ENCODE measurements at regions not wholly inside any gene's neighbourhood (a gene's known extent, or its start where the extent isn't known, plus 50 kb on each side); places are given as distances from the start of the nearest gene placed in this dataset.
"Not testable (repeated sequence)": the region's sequence is repeated elsewhere in the genome, so short reads cannot be mapped to it uniquely, and the experiment has no call there.

- no peak for DNase-seq (ENCODE audit: low spot score)
Measured at GRCh38 chr2:120628248-120628647, 107.4 kb upstream of the GLI2 start.

- DNase-seq (ENCODE audit: low spot score): no peak
Measured at GRCh38 chr2:120629241-120629895, 106.3 kb upstream of the GLI2 start.

- no peak for DNase-seq (ENCODE audit: low spot score)
Measured at GRCh38 chr2:120630031-120630701, 105.5 kb upstream of the GLI2 start.

- no peak for DNase-seq (ENCODE audit: low spot score)
Measured at GRCh38 chr2:120631236-120631635, 104.4 kb upstream of the GLI2 start.

- DNase-seq (ENCODE audit: low spot score): no peak
Measured at GRCh38 chr2:120631724-120632123, 103.9 kb upstream of the GLI2 start.

GRCh38 chr2:120632796-120633646, 102.6 kb upstream of the GLI2 start:
- no peak for DNase-seq (ENCODE audit: low spot score)

GRCh38 chr2:120634533-120634932, 101.1 kb upstream of the GLI2 start:
- DNase-seq (ENCODE audit: low spot score): no peak

- no peak for DNase-seq (ENCODE audit: low spot score)
Measured at GRCh38 chr2:120635146-120635545, 100.5 kb upstream of the GLI2 start.

- no peak for DNase-seq (ENCODE audit: low spot score)
Measured at GRCh38 chr2:120637847-120638246, 97.8 kb upstream of the GLI2 start.

GRCh38 chr2:120638450-120638849, 97.2 kb upstream of the GLI2 start:
- no peak for DNase-seq (ENCODE audit: low spot score)

GRCh38 chr2:120641366-120641771, 94.3 kb upstream of the GLI2 start:
- no peak for DNase-seq (ENCODE audit: low spot score)

GRCh38 chr2:120642646-120643045, 93.0 kb upstream of the GLI2 start:
- no peak for DNase-seq (ENCODE audit: low spot score)

- no peak for DNase-seq (ENCODE audit: low spot score)
Measured at GRCh38 chr2:120646994-120647393, 88.7 kb upstream of the GLI2 start.

- no peak for DNase-seq (ENCODE audit: low spot score)
Measured at GRCh38 chr2:120647487-120647886, 88.2 kb upstream of the GLI2 start.

GRCh38 chr2:120649381-120649780, 86.3 kb upstream of the GLI2 start:
- not testable (repeated sequence) for DNase-seq (ENCODE audit: low spot score)

GRCh38 chr2:120650022-120650644, 85.5 kb upstream of the GLI2 start:
- no peak for DNase-seq (ENCODE audit: low spot score)

GRCh38 chr2:120651818-120652217, 83.8 kb upstream of the GLI2 start:
- no peak for DNase-seq (ENCODE audit: low spot score)

GRCh38 chr2:120653046-120653445, 82.6 kb upstream of the GLI2 start:
- no peak for DNase-seq (ENCODE audit: low spot score)

GRCh38 chr2:120653871-120654270, 81.8 kb upstream of the GLI2 start:
- no peak for DNase-seq (ENCODE audit: low spot score)

- peak; percentile 12 for DNase-seq (ENCODE audit: low spot score)
Measured at GRCh38 chr2:120654381-120655134, 81.1 kb upstream of the GLI2 start.

GRCh38 chr2:120656273-120656950, 79.3 kb upstream of the GLI2 start:
- peak; percentile 48 for DNase-seq (ENCODE audit: low spot score)
